KG1 (cell line): ENCODE measurements at regions not wholly inside any gene's neighbourhood (a gene's known extent, or its start where the extent isn't known, plus 50 kb on each side); places are given as distances from the start of the nearest gene placed in this dataset.

Experiments
- DNase-seq: peaks from one replicate; lab custom pipeline; 2025; lab: John Stamatoyannopoulos, UW

- no peak for DNase-seq
Observed at GRCh38 chr2:187274146-187274545, 173.9 kb downstream of the CALCRL start.

GRCh38 chr2:187272255-187272654, 175.8 kb downstream of the CALCRL start:
- no peak for DNase-seq

GRCh38 chr2:187271825-187272224, 176.2 kb downstream of the CALCRL start:
- no peak for DNase-seq

GRCh38 chr2:187266645-187267044, 181.4 kb downstream of the CALCRL start:
- DNase-seq: no peak

- DNase-seq: no peak
Observed at GRCh38 chr2:187266147-187266546, 181.9 kb downstream of the CALCRL start.

GRCh38 chr2:187264612-187265011, 183.4 kb downstream of the CALCRL start:
- no peak for DNase-seq

- no peak for DNase-seq
Observed at GRCh38 chr2:187263675-187264560, 184.1 kb downstream of the CALCRL start.

GRCh38 chr2:187261705-187262104, 186.3 kb downstream of the CALCRL start:
- DNase-seq: no peak

- DNase-seq: no peak
Observed at GRCh38 chr2:187252063-187252462, 196.0 kb downstream of the CALCRL start.

GRCh38 chr2:187250137-187250536, 197.9 kb downstream of the CALCRL start:
- no peak for DNase-seq

- DNase-seq: no peak
Observed at GRCh38 chr2:187233811-187234210, 214.2 kb downstream of the CALCRL start.

GRCh38 chr2:187232749-187233148, 215.3 kb downstream of the CALCRL start:
- no peak for DNase-seq

- DNase-seq: no peak
Observed at GRCh38 chr2:187230088-187230487, 218.0 kb downstream of the CALCRL start.

GRCh38 chr2:187228986-187229385, 219.1 kb downstream of the CALCRL start:
- no peak for DNase-seq

GRCh38 chr2:187224989-187225388, 223.1 kb downstream of the CALCRL start:
- no peak for DNase-seq

GRCh38 chr2:187220071-187220470, 228.0 kb downstream of the CALCRL start:
- no peak for DNase-seq

GRCh38 chr2:187215532-187216240, 232.4 kb downstream of the CALCRL start:
- DNase-seq: no peak

GRCh38 chr2:187214306-187214705, 233.7 kb downstream of the CALCRL start:
- no peak for DNase-seq

- no peak for DNase-seq
Observed at GRCh38 chr2:187213798-187214197, 234.3 kb downstream of the CALCRL start.

- no peak for DNase-seq
Observed at GRCh38 chr2:187210726-187211125, 237.3 kb downstream of the CALCRL start.

- no peak for DNase-seq
Observed at GRCh38 chr2:187208199-187208785, 239.8 kb downstream of the CALCRL start.

- DNase-seq: no peak
Observed at GRCh38 chr2:187207126-187207525, 240.9 kb downstream of the CALCRL start.

GRCh38 chr2:187206471-187206870, 241.6 kb downstream of the CALCRL start:
- no peak for DNase-seq
